DND-41 (cell line): ENCODE measurements at regions not wholly inside any gene's neighbourhood (a gene's known extent, or its start where the extent isn't known, plus 50 kb on each side); places are given as distances from the start of the nearest gene placed in this dataset.

Experiments
- ATAC-seq: fragments of 200-7000 bp; cut with Tn5 transposase; 3 replicates; pipeline ENCODE4 v1.9.1; 2021; ENCODE audit warnings: low read depth; ENCODE audit not compliant: insufficient read depth
- DNase-seq: peaks from one replicate; pipeline ENCODE4 v3.0.0-alpha.2; 2020
- H2AFZ ChIP-seq: 2 replicates; pipeline ENCODE4 v1.6.0; 2012; ENCODE audit warnings: low read depth, low read length
- H3K27ac ChIP-seq: 2 replicates; pipeline ENCODE4 v1.5.1; 2012; ENCODE audit warnings: low read length, inconsistent platforms
- H3K27me3 ChIP-seq: fragments of 200-600 bp; sonication (generic); 2 replicates; pipeline ENCODE4 v1.6.0; 2012; ENCODE audit warnings: low read length, mild to moderate bottlenecking, inconsistent platforms; ENCODE audit not compliant: insufficient read depth, poor library complexity
- H3K36me3 ChIP-seq: 2 replicates; pipeline ENCODE4 v1.5.1; 2012; ENCODE audit warnings: low read length, inconsistent platforms; ENCODE audit not compliant: insufficient read depth
- H3K4me1 ChIP-seq: 2 replicates; pipeline ENCODE4 v1.5.1; 2012; ENCODE audit warnings: mild to moderate bottlenecking, low read length; ENCODE audit not compliant: insufficient read depth
- H3K4me2 ChIP-seq: 2 replicates; pipeline ENCODE4 v1.6.0; 2012; ENCODE audit warnings: mild to moderate bottlenecking, moderate library complexity, low read length, inconsistent platforms; ENCODE audit not compliant: insufficient read depth
- H3K4me3 ChIP-seq, 2 experiments: fragments of 200-600 bp in 1 of 2; shearing (Covaris generic) in 1 of 2; 2 replicates each; pipeline ENCODE4 v1.5.1; 2012 to 2016; ENCODE audit warnings: inconsistent platforms in 2 of 2, low read length in 2 of 2, mild to moderate bottlenecking in 2 of 2, low read depth in 1 of 2, moderate library complexity in 1 of 2
- H3K79me2 ChIP-seq: 2 replicates; pipeline ENCODE4 v1.6.0; 2012; ENCODE audit warnings: low read length, inconsistent platforms; ENCODE audit not compliant: insufficient read depth
- H3K9ac ChIP-seq: 2 replicates; pipeline ENCODE4 v1.6.0; 2012; ENCODE audit warnings: low read depth, mild to moderate bottlenecking, inconsistent platforms, low read length, moderate library complexity
- H3K9me3 ChIP-seq: 2 replicates; pipeline ENCODE4 v1.5.1; 2012; ENCODE audit warnings: low read length, moderate library complexity, mild to moderate bottlenecking, inconsistent platforms; ENCODE audit not compliant: insufficient read depth, severe bottlenecking
- H4K20me1 ChIP-seq: 2 replicates; pipeline ENCODE4 v1.6.0; 2012; ENCODE audit warnings: low read length; ENCODE audit not compliant: insufficient read depth
- EZH2 ChIP-seq: IDR thresholded peaks from 3 replicates; pipeline ENCODE4 v1.6.1; 2012; ENCODE audit warnings: borderline replicate concordance, low read depth, mild to moderate bottlenecking, moderate library complexity, low read length, inconsistent platforms; ENCODE audit not compliant: severe bottlenecking
- TF ChIP-seq, protein P1 (sequence below): IDR thresholded peaks from 2 replicates; pipeline ENCODE4 v1.5.1; 2012; ENCODE audit warnings: borderline replicate concordance, low read length, moderate library complexity, mild to moderate bottlenecking; ENCODE audit not compliant: poor library complexity, severe bottlenecking; ENCODE audit errors: extremely low read depth

DNA sequence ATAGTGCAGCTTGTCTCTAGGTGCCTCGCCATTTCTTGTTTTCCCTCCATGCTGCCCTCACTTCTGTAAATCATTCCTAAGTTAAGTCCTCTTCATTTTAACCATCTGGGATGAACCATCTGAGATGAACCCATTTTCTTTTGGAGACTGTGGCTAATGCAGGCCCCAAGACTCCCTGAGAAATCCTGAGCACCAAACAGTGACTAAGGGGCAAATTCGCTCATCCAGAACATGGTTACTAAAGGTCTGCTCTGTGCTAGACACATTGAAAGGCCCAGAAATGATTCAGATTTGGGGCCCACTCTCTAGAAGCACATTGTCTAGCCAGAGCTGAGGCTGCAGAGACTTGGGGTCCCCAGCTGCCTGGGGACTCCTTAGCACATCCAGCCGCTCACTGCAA lies 151.9 kb upstream of the CTTNBP2NL start:
- no peak for ATAC-seq
- no peaks in the 10 kb centered on the region for H3K79me2 ChIP-seq
- H2AFZ ChIP-seq, result no peak overlapping the region
- TF ChIP-seq, protein P1, sequence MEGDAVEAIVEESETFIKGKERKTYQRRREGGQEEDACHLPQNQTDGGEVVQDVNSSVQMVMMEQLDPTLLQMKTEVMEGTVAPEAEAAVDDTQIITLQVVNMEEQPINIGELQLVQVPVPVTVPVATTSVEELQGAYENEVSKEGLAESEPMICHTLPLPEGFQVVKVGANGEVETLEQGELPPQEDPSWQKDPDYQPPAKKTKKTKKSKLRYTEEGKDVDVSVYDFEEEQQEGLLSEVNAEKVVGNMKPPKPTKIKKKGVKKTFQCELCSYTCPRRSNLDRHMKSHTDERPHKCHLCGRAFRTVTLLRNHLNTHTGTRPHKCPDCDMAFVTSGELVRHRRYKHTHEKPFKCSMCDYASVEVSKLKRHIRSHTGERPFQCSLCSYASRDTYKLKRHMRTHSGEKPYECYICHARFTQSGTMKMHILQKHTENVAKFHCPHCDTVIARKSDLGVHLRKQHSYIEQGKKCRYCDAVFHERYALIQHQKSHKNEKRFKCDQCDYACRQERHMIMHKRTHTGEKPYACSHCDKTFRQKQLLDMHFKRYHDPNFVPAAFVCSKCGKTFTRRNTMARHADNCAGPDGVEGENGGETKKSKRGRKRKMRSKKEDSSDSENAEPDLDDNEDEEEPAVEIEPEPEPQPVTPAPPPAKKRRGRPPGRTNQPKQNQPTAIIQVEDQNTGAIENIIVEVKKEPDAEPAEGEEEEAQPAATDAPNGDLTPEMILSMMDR, result no peak
- TF ChIP-seq EZH2, result no peak
- H4K20me1 ChIP-seq, result no peaks in the 10 kb centered on the region; the same call in 1 of the 2 replicates
- DNase-seq, result no peak
- H3K4me2 ChIP-seq, result no peak overlapping the region
- H3K27ac ChIP-seq, result no peak overlapping the region
- no peaks in the 10 kb centered on the region for H3K9me3 ChIP-seq
- H3K9ac ChIP-seq, result no peak overlapping the region
- no peaks in the 10 kb centered on the region for H3K36me3 ChIP-seq
- H3K4me3 ChIP-seq, result no peak overlapping the region
- no peaks in the 10 kb centered on the region for H3K4me1 ChIP-seq
- peaks cover 8% of the 10 kb centered on the region for H3K27me3 ChIP-seq

DNA sequence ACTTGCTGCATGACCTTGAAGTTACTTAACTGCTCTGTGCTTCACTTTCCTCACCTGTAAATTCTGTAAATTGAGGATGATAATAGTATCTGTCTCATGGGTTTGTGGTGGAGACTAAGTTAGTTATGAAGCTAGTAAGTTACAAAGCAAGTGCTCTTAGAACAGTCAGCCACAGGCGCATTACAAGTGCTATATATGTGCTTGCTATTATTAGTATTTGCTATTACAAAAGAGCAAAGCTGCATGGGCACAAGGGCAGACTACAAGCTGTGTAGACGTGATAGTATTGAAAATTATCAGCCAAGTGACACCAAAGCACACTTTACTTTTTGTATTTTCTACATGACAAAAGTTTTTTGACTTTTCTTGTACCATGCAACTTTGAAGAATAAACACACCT lies 150.9 kb upstream of the CTTNBP2NL start:
- peaks cover 15% of the 10 kb centered on the region for H3K27me3 ChIP-seq
- no peaks in the 10 kb centered on the region for H3K36me3 ChIP-seq
- TF ChIP-seq, protein P1, result no peak
- TF ChIP-seq EZH2, result no peak
- H3K9me3 ChIP-seq, result no peaks in the 10 kb centered on the region
- no peaks in the 10 kb centered on the region; the same call in 1 of the 2 replicates for H4K20me1 ChIP-seq
- H3K27ac ChIP-seq, result no peak overlapping the region
- no peak overlapping the region for H3K4me3 ChIP-seq
- H3K9ac ChIP-seq, result no peak overlapping the region
- H3K4me2 ChIP-seq, result no peak overlapping the region
- H3K79me2 ChIP-seq, result no peaks in the 10 kb centered on the region
- H3K4me1 ChIP-seq, result no peaks in the 10 kb centered on the region
- H2AFZ ChIP-seq, result no peak overlapping the region
- DNase-seq, result no peak
- ATAC-seq, result no peak

DNA sequence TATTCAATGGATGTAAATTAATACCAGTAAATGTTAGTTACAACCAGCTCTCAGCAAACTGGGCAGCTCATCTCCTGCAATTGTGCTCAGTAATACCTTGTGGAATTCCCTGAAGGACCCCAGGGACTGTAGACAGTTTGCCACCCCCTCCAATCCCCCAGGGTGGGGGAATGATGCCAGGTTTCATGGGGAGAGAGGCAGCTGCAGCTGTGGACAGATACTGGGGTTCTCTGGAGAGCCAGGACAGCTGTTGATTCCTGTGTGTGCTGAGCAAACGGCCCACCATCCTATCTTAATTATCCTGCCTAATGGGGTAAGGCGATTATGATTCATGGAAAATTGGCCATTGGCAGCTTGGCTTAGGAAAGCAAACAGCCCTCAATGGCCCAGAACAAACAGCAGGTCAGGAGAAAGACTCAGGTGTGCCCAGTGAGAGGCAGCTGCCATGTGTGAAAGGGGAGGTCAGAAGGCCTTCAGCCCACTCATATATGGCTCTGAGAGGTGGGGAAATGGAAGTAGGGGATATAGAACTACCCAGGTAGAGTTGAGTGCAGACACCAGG lies 148.9 kb upstream of the CTTNBP2NL start:
- Histone ChIP-seq H4K20me1 (no peaks in the 10 kb centered on the region; the same call in 1 of the 2 replicates), H3K27ac (no peak overlapping the region), H3K27me3 (peaks cover 17% of the 10 kb centered on the region), H3K4me2 (no peak overlapping the region), H3K79me2 (no peaks in the 10 kb centered on the region), H3K9me3 (no peaks in the 10 kb centered on the region), H3K4me3 (no peak overlapping the region), H3K36me3 (no peaks in the 10 kb centered on the region), H3K4me1 (no peaks in the 10 kb centered on the region), H2AFZ (no peak overlapping the region), H3K9ac (no peak overlapping the region)
- ATAC-seq, result no peak
- TF ChIP-seq EZH2, result no peak
- TF ChIP-seq, protein P1, result no peak
- no peak for DNase-seq

DNA sequence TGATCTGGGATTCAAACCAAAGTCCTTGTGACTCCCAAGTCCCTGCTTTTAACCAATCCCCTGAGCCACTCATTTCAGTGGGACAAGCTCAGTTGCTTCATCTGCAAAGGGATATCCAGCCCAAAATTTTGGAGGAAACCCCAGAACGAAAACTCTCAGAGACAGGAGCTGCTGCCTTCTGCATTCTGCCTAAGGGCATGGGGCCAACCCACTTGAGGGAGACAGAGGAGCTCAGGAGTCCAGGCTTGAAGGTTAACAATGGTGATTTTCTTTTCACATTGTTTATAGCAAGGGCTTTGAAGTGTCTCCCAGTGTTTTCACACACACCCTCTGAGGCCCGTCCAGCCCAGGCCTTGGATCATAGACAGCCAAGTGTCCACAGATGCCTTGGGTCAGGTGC lies 148.1 kb upstream of the CTTNBP2NL start:
- ATAC-seq (no peak), DNase-seq (no peak)
- Histone ChIP-seq H3K27ac (no peak overlapping the region), H3K4me1 (no peaks in the 10 kb centered on the region), H3K9me3 (no peaks in the 10 kb centered on the region), H2AFZ (no peak overlapping the region), H3K27me3 (peaks cover 17% of the 10 kb centered on the region), H3K9ac (no peak overlapping the region), H4K20me1 (no peaks in the 10 kb centered on the region; the same call in 1 of the 2 replicates), H3K79me2 (no peaks in the 10 kb centered on the region), H3K36me3 (no peaks in the 10 kb centered on the region), H3K4me3 (no peak overlapping the region), H3K4me2 (no peak overlapping the region)
- no peak for TF ChIP-seq EZH2
- TF ChIP-seq, protein P1, result no peak
